Breast epithelium (tissue), 4 donors: ENCODE measurements at regions not wholly inside any gene's neighbourhood (a gene's known extent, or its start where the extent isn't known, plus 50 kb on each side); places are given as distances from the start of the nearest gene placed in this dataset.

Experiments
- DNase-seq, 2 donors: peaks; one replicate each; pipeline ENCODE4 v3.0.0-alpha.2; 2019; ENCODE audit warnings: low spot score in 2 of 2
- H3K27ac ChIP-seq, 2 donors: fragments of 200-600 bp; sonication (generic) in 1 of 2; one replicate each; pipeline ENCODE4 v1.5.1; 2016 to 2019; ENCODE audit warnings: mild to moderate bottlenecking in 1 of 2
- H3K27me3 ChIP-seq, 2 donors: fragments of 200-600 bp; sonication (generic) in 1 of 2; one replicate each; pipeline versions ENCODE4 v1.5.1 to v1.6.0; 2017 to 2019; ENCODE audit warnings: control low read depth in 1 of 2, mild to moderate bottlenecking in 1 of 2
- H3K36me3 ChIP-seq: fragments of 200-600 bp; one replicate; pipeline ENCODE4 v1.5.1; 2019
- H3K4me1 ChIP-seq, 2 donors: fragments of 200-600 bp; sonication (generic); one replicate each; pipeline ENCODE4 v1.5.1; 2016 to 2019; ENCODE audit warnings: control low read depth in 1 of 2
- H3K4me3 ChIP-seq, 3 donors: fragments of 200-600 bp; sonication (generic); 1 replicate in 2 of 3; 2 replicates in 1 of 3; pipeline ENCODE4 v1.5.1; 2016 to 2019; ENCODE audit warnings: mild to moderate bottlenecking in 3 of 3, moderate library complexity in 2 of 3
- H3K9me3 ChIP-seq, 2 donors: fragments of 200-600 bp; sonication (generic) in 1 of 2; one replicate each; pipeline ENCODE4 v1.5.1; 2016 to 2019; ENCODE audit warnings: control low read depth in 1 of 2
- CTCF ChIP-seq, 3 donors: fragments of 450-650 bp; IDR thresholded peaks; one replicate each; pipeline ENCODE4 v1.5.1; 2016 to 2017; ENCODE audit warnings: antibody characterized with exemption in 3 of 3, mild to moderate bottlenecking in 3 of 3, moderate library complexity in 3 of 3
- POLR2A ChIP-seq: fragments of 450-650 bp; IDR thresholded peaks from one replicate; pipeline ENCODE4 v1.6.1; 2016; ENCODE audit warnings: antibody characterized with exemption, mild to moderate bottlenecking, moderate library complexity
- POLR2AphosphoS5 ChIP-seq, 3 donors: sonication (generic); formaldehyde crosslinking; IDR thresholded peaks; one replicate each; pipeline ENCODE4 v1.6.1; 2017; ENCODE audit warnings: antibody characterized with exemption in 3 of 3
- intact Hi-C: fragments of 100-400 bp; cut with DNase I; formaldehyde crosslinking; loops from one replicate; pipeline ENCODE4 v1.15.1; 2023; ENCODE audit warnings: low total_unique reads

- Histone ChIP-seq H3K9me3 (no peaks in the 10 kb centered on the region), H3K27me3 (no peaks in the 10 kb centered on the region), H3K4me3 (no peak overlapping the region), H3K27ac (no peak overlapping the region), H3K4me1 (no peaks in the 10 kb centered on the region), H3K36me3 (no peaks in the 10 kb centered on the region)
- DNase-seq: no peak
- TF ChIP-seq POLR2A (no peak), CTCF (IDR thresholded peaks at IDR 0.05) (no peak), POLR2AphosphoS5 (IDR thresholded peaks at IDR 0.05) (no peak)
- intact Hi-C loops: no loop called here
Measured at GRCh38 chr5:117691081-117691870, 1116.7 kb upstream of the SEMA6A start.

- TF ChIP-seq POLR2AphosphoS5 (IDR thresholded peaks at IDR 0.05) (no peak), CTCF (IDR thresholded peaks at IDR 0.05) (no peak), POLR2A (no peak)
- intact Hi-C loops: no loop called here
- H3K27me3 ChIP-seq: no peaks in the 10 kb centered on the region
- H3K4me1 ChIP-seq: no peaks in the 10 kb centered on the region
- no peak overlapping the region for H3K4me3 ChIP-seq
- H3K36me3 ChIP-seq: no peaks in the 10 kb centered on the region
- no peak for DNase-seq
- no peak overlapping the region for H3K27ac ChIP-seq
- H3K9me3 ChIP-seq: no peaks in the 10 kb centered on the region
Measured at GRCh38 chr5:117690612-117691011, 1116.0 kb upstream of the SEMA6A start.

- H3K27ac ChIP-seq: no peak overlapping the region
- intact Hi-C loops: no loop called here
- TF ChIP-seq POLR2AphosphoS5 (IDR thresholded peaks at IDR 0.05) (no peak), CTCF (IDR thresholded peaks at IDR 0.05) (no peak), POLR2A (no peak)
- no peaks in the 10 kb centered on the region for H3K36me3 ChIP-seq
- DNase-seq: no peak
- H3K4me3 ChIP-seq: no peak overlapping the region
- H3K9me3 ChIP-seq: no peaks in the 10 kb centered on the region
- H3K4me1 ChIP-seq: no peaks in the 10 kb centered on the region
- H3K27me3 ChIP-seq: no peaks in the 10 kb centered on the region
Measured at GRCh38 chr5:117686926-117687325, 1112.3 kb upstream of the SEMA6A start.

GRCh38 chr5:117682416-117682815, 1107.8 kb upstream of the SEMA6A start:
- intact Hi-C loops: no loop called here
- H3K4me3 ChIP-seq: no peak overlapping the region

More at GRCh38 chr5:117682416-117682815, 1107.8 kb upstream of the SEMA6A start:
- TF ChIP-seq CTCF (IDR thresholded peaks at IDR 0.05): no peak
- TF ChIP-seq POLR2AphosphoS5 (IDR thresholded peaks at IDR 0.05): no peak
- TF ChIP-seq POLR2A: no peak
- H3K4me1 ChIP-seq: no peaks in the 10 kb centered on the region
- H3K27me3 ChIP-seq: no peaks in the 10 kb centered on the region
- no peak for DNase-seq
- no peaks in the 10 kb centered on the region for H3K9me3 ChIP-seq
- no peaks in the 10 kb centered on the region for H3K36me3 ChIP-seq
- H3K27ac ChIP-seq: no peak overlapping the region
